Neural progenitor cell (in vitro differentiated cells): ENCODE measurements at regions not wholly inside any gene's neighbourhood (a gene's known extent, or its start where the extent isn't known, plus 50 kb on each side); places are given as distances from the start of the nearest gene placed in this dataset.

Source experiments
- DNase-seq: peaks from one replicate; pipeline ENCODE4 v3.0.0-alpha.2; 2016; ENCODE audit warnings: low spot score
- H2AFZ ChIP-seq: fragments of 200-600 bp; sonication (generic); replicated peaks from 2 replicates; pipeline ENCODE4 v1.6.1; 2016; ENCODE audit warnings: antibody characterized with exemption
- H3F3A ChIP-seq: fragments of 200-600 bp; sonication (generic); 2 replicates; pipeline ENCODE4 v1.6.1; 2016; ENCODE audit warnings: antibody characterized with exemption, low read depth
- H3K27ac ChIP-seq: fragments of 200-600 bp; sonication (generic); 2 replicates; pipeline ENCODE4 v1.5.1; 2016; ENCODE audit warnings: mild to moderate bottlenecking
- H3K27me3 ChIP-seq: fragments of 200-600 bp; sonication (generic); 2 replicates; pipeline ENCODE4 v1.6.1; 2016; ENCODE audit warnings: mild to moderate bottlenecking, moderate library complexity
- H3K36me3 ChIP-seq: fragments of 200-600 bp; sonication (generic); 2 replicates; pipeline ENCODE4 v1.5.1; 2016
- H3K4me1 ChIP-seq: fragments of 200-600 bp; sonication (generic); 2 replicates; pipeline ENCODE4 v1.6.1; 2016; ENCODE audit warnings: mixed run types
- H3K4me2 ChIP-seq: fragments of 200-600 bp; sonication (generic); 2 replicates; pipeline ENCODE4 v1.6.1; 2016
- H3K4me3 ChIP-seq: fragments of 200-600 bp; sonication (generic); 2 replicates; pipeline ENCODE4 v1.5.1; 2016
- H3K79me2 ChIP-seq: fragments of 200-600 bp; sonication (generic); 2 replicates; pipeline ENCODE4 v1.6.1; 2016; ENCODE audit warnings: low read depth
- H3K9ac ChIP-seq: fragments of 200-600 bp; sonication (generic); 2 replicates; pipeline ENCODE4 v1.6.1; 2016
- H3K9me3 ChIP-seq: fragments of 200-600 bp; sonication (generic); 2 replicates; pipeline ENCODE4 v1.5.1; 2016; ENCODE audit warnings: low read depth
- H4K20me1 ChIP-seq: fragments of 200-600 bp; sonication (generic); 2 replicates; pipeline ENCODE4 v1.6.1; 2016; ENCODE audit warnings: low read depth
- H3K27ac Mint-ChIP-seq: 3 replicates; pipeline ENCODE4 v1.8.0; 2021; ENCODE audit warnings: mixed read lengths
- H3K27me3 Mint-ChIP-seq: 2 replicates; pipeline ENCODE4 v1.8.0; 2022; ENCODE audit warnings: low read depth, mild to moderate bottlenecking, inconsistent platforms, moderate library complexity, mixed read lengths; ENCODE audit not compliant: insufficient read depth
- H3K36me3 Mint-ChIP-seq: 3 replicates; pipeline ENCODE4 v1.8.0; 2021; ENCODE audit warnings: mixed read lengths
- H3K4me1 Mint-ChIP-seq: 3 replicates; pipeline ENCODE4 v1.8.0; 2021; ENCODE audit warnings: mixed read lengths
- H3K4me3 Mint-ChIP-seq: 3 replicates; pipeline ENCODE4 v1.8.0; 2021; ENCODE audit warnings: mild to moderate bottlenecking, moderate library complexity, mixed read lengths
- H3K9me3 Mint-ChIP-seq: 3 replicates; pipeline ENCODE4 v1.8.0; 2020; ENCODE audit warnings: mixed read lengths
- EZH2 ChIP-seq: fragments of 200-600 bp; sonication (generic); IDR thresholded peaks from 2 replicates; pipeline ENCODE4 v1.6.1; 2017; ENCODE audit warnings: antibody characterized with exemption, mild to moderate bottlenecking, moderate library complexity
- EZH2phosphoT487 ChIP-seq: fragments of 200-600 bp; sonication (generic); IDR thresholded peaks from 2 replicates; pipeline ENCODE4 v1.6.1; 2017; ENCODE audit warnings: antibody characterized with exemption
- TF ChIP-seq, protein P1 (sequence below): fragments of 200-600 bp; sonication (generic); IDR thresholded peaks from 2 replicates; pipeline ENCODE4 v1.5.1; 2017; ENCODE audit warnings: antibody characterized with exemption, mild to moderate bottlenecking

GRCh38 chr3:87359025-87359424 lies 82.6 kb upstream of the POU1F1 start:
- Mint-ChIP-seq H3K27ac (no peak overlapping the region), H3K9me3 (no peaks in the 10 kb centered on the region), H3K4me3 (no peak overlapping the region), H3K4me1 (no peaks in the 10 kb centered on the region), H3K27me3 (no peaks in the 10 kb centered on the region), H3K36me3 (no peaks in the 10 kb centered on the region)
- Histone ChIP-seq H4K20me1 (no peaks in the 10 kb centered on the region), H3K36me3 (no peaks in the 10 kb centered on the region), H3K4me3 (no peak overlapping the region), H2AFZ (no peak overlapping the region), H3K4me1 (peaks cover 6% of the 10 kb centered on the region), H3K9me3 (no peaks in the 10 kb centered on the region), H3K27me3 (no peaks in the 10 kb centered on the region), H3F3A (no peaks in the 10 kb centered on the region), H3K9ac (no peak overlapping the region), H3K27ac (no peak overlapping the region), H3K79me2 (no peaks in the 10 kb centered on the region), H3K4me2 (no peak overlapping the region)
- no peak for DNase-seq
- TF ChIP-seq, protein P1, sequence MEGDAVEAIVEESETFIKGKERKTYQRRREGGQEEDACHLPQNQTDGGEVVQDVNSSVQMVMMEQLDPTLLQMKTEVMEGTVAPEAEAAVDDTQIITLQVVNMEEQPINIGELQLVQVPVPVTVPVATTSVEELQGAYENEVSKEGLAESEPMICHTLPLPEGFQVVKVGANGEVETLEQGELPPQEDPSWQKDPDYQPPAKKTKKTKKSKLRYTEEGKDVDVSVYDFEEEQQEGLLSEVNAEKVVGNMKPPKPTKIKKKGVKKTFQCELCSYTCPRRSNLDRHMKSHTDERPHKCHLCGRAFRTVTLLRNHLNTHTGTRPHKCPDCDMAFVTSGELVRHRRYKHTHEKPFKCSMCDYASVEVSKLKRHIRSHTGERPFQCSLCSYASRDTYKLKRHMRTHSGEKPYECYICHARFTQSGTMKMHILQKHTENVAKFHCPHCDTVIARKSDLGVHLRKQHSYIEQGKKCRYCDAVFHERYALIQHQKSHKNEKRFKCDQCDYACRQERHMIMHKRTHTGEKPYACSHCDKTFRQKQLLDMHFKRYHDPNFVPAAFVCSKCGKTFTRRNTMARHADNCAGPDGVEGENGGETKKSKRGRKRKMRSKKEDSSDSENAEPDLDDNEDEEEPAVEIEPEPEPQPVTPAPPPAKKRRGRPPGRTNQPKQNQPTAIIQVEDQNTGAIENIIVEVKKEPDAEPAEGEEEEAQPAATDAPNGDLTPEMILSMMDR = no peak
- TF ChIP-seq EZH2phosphoT487 (no peak), EZH2 (no peak)

DNA sequence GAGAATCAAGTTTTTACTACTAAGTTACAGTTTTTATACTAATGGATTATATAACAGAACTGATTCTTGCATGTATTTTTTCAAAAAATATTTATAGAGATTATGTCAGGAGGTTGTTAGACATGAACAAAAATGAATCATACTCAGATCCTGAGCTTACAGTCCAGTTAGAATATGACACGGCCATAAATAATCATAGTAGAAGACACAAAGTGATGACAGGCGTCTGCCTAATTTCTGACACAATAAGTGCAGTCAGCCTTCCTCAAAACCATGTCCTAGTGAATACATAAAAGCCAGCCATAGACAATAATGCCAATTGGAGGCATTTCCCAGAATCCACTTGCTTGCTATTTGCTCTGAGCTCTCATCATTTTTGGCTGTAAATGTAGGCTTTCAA lies 81.7 kb upstream of the POU1F1 start:
- H3K9ac ChIP-seq = no peak overlapping the region
- peaks cover 3% of the 10 kb centered on the region for H3K4me1 ChIP-seq
- Mint-ChIP-seq H3K27ac (no peak overlapping the region), H3K9me3 (no peaks in the 10 kb centered on the region), H3K36me3 (no peaks in the 10 kb centered on the region), H3K27me3 (no peaks in the 10 kb centered on the region), H3K4me1 (no peaks in the 10 kb centered on the region), H3K4me3 (no peak overlapping the region)
- TF ChIP-seq, protein P1 = no peak
- TF ChIP-seq EZH2phosphoT487 (no peak), EZH2 (no peak)
- no peak overlapping the region for H3K4me3 ChIP-seq
- H3K4me2 ChIP-seq = no peak overlapping the region
- H3K9me3 ChIP-seq = no peaks in the 10 kb centered on the region
- DNase-seq = no peak
- H4K20me1 ChIP-seq = no peaks in the 10 kb centered on the region
- H3K79me2 ChIP-seq = no peaks in the 10 kb centered on the region
- no peaks in the 10 kb centered on the region for H3K36me3 ChIP-seq
- H3F3A ChIP-seq = no peaks in the 10 kb centered on the region
- no peaks in the 10 kb centered on the region for H3K27me3 ChIP-seq
- no peak overlapping the region for H3K27ac ChIP-seq
- H2AFZ ChIP-seq = no peak overlapping the region

DNA sequence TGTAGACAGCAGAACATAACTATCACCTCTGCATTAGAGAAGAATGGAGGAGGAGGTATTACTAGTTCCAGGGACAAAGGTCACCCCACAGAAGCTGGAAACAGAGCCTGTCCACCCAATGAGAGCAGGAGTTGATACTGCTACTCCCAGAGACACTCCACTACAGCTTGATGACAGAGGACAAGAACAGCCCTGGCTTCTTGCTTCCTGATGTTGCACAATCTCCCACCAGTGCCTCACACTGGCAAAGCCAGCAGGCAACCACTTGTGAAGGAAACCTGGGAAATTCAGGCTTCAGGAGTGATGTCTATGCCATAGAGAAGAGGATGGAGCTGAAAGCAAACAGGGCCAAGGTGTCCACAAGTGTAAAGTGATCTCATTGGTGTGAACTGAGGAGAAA lies 78.0 kb upstream of the POU1F1 start:
- peaks cover 5% of the 10 kb centered on the region for H3K4me1 ChIP-seq
- no peak overlapping the region for H2AFZ ChIP-seq
- no peaks in the 10 kb centered on the region for H3K36me3 ChIP-seq
- no peaks in the 10 kb centered on the region for H3K4me1 Mint-ChIP-seq
- no peak overlapping the region for H3K27ac Mint-ChIP-seq
- no peaks in the 10 kb centered on the region for H3K27me3 ChIP-seq
- no peaks in the 10 kb centered on the region for H3K27me3 Mint-ChIP-seq
- H3K27ac ChIP-seq = no peak overlapping the region
- H3K4me3 ChIP-seq = no peak overlapping the region
- H3F3A ChIP-seq = no peaks in the 10 kb centered on the region
- H3K9me3 Mint-ChIP-seq = no peaks in the 10 kb centered on the region
- H4K20me1 ChIP-seq = no peaks in the 10 kb centered on the region
- H3K9ac ChIP-seq = no peak overlapping the region
- no peak for TF ChIP-seq EZH2phosphoT487
- no peaks in the 10 kb centered on the region for H3K36me3 Mint-ChIP-seq
- no peaks in the 10 kb centered on the region for H3K79me2 ChIP-seq
- no peak overlapping the region for H3K4me3 Mint-ChIP-seq
- DNase-seq = no peak
- H3K9me3 ChIP-seq = no peaks in the 10 kb centered on the region
- H3K4me2 ChIP-seq = no peak overlapping the region

DNA sequence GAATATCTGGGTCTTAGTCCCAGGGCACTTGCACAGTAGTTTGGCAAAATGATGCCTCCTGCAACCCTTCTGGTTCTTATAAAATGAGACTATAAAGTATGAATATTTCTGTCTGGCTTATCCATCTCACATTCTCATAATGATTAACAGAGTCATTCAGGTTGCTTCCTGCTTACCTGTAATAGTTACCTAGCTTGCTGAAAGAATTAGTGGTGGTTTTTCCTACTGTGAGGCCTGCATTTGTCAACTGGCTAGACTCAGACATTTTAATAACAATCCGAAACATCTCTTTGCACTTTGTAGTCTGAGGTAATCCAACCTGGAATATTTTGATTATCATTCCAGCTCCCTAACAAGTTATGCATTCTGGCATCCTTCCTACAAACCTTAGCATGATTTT lies 75.6 kb upstream of the POU1F1 start:
- peaks cover 5% of the 10 kb centered on the region for H3K4me1 ChIP-seq
- no peak overlapping the region for H3K4me2 ChIP-seq
- H3K9ac ChIP-seq = no peak overlapping the region
- no peaks in the 10 kb centered on the region for H3K4me1 Mint-ChIP-seq
- H3K27ac ChIP-seq = no peak overlapping the region
- DNase-seq = no peak
- H3K4me3 ChIP-seq = no peak overlapping the region
- H3K36me3 Mint-ChIP-seq = no peaks in the 10 kb centered on the region
- no peak overlapping the region for H2AFZ ChIP-seq
- no peaks in the 10 kb centered on the region for H4K20me1 ChIP-seq
- no peaks in the 10 kb centered on the region for H3K27me3 ChIP-seq
- no peaks in the 10 kb centered on the region for H3K9me3 ChIP-seq
- H3K27ac Mint-ChIP-seq = no peak overlapping the region
- no peaks in the 10 kb centered on the region for H3K9me3 Mint-ChIP-seq
- H3K79me2 ChIP-seq = no peaks in the 10 kb centered on the region
- H3K4me3 Mint-ChIP-seq = no peak overlapping the region
- no peaks in the 10 kb centered on the region for H3K27me3 Mint-ChIP-seq
- H3K36me3 ChIP-seq = no peaks in the 10 kb centered on the region
- no peaks in the 10 kb centered on the region for H3F3A ChIP-seq
- TF ChIP-seq EZH2phosphoT487 (no peak), EZH2 (no peak)
- TF ChIP-seq, protein P1 = no peak
